ENCODE measurements at regions not wholly inside any gene's neighbourhood (a gene's known extent, or its start where the extent isn't known, plus 50 kb on each side); places are given as distances from the start of the nearest gene placed in this dataset.

GRCh38 chr15:70289191-70289955 is 191.7 kb upstream of the TLE3 start:
- Mint-ChIP-seq H3K27ac (no peak overlapping the region), H3K4me1 (ENCODE audit: low read depth) (no peaks in the 10 kb centered on the region), H3K27me3 (ENCODE audit: low read depth) (no peaks in the 10 kb centered on the region), H3K36me3 (ENCODE audit: insufficient read depth in 2 of 2) (no peaks in the 10 kb centered on the region), H3K9me3 (no peaks in the 10 kb centered on the region), H3K4me3 (no peak overlapping the region)
- ATAC-seq (replicated peaks in 1 of 2): no peak
- no peak for DNase-seq

GRCh38 chr15:70286113-70286806 is 188.5 kb upstream of the TLE3 start:
- H3K36me3 Mint-ChIP-seq (ENCODE audit: insufficient read depth in 2 of 2): no peaks in the 10 kb centered on the region
- ATAC-seq (replicated peaks in 1 of 2): no peak
- no peak overlapping the region for H3K4me3 Mint-ChIP-seq
- H3K4me1 Mint-ChIP-seq (ENCODE audit: low read depth): peaks cover 11% of the 10 kb centered on the region
- no peaks in the 10 kb centered on the region for H3K27me3 Mint-ChIP-seq (ENCODE audit: low read depth)
- H3K9me3 Mint-ChIP-seq: no peaks in the 10 kb centered on the region
- H3K27ac Mint-ChIP-seq: no peak overlapping the region
- DNase-seq: no peak

GRCh38 chr15:70284438-70285214 is 186.9 kb upstream of the TLE3 start:
- Mint-ChIP-seq H3K36me3 (ENCODE audit: insufficient read depth in 2 of 2) (no peaks in the 10 kb centered on the region), H3K27ac (no peak overlapping the region), H3K27me3 (ENCODE audit: low read depth) (no peaks in the 10 kb centered on the region), H3K4me1 (ENCODE audit: low read depth) (peaks cover 18% of the 10 kb centered on the region), H3K9me3 (no peaks in the 10 kb centered on the region), H3K4me3 (no peak overlapping the region)
- DNase-seq (no peak), ATAC-seq (replicated peaks in 1 of 2) (no peak)

GRCh38 chr15:70283511-70283910 is 185.8 kb upstream of the TLE3 start:
- H3K27me3 Mint-ChIP-seq (ENCODE audit: low read depth): no peaks in the 10 kb centered on the region
- no peak for ATAC-seq (replicated peaks in 1 of 2)
- H3K9me3 Mint-ChIP-seq: no peaks in the 10 kb centered on the region
- DNase-seq: no peak
- H3K4me3 Mint-ChIP-seq: no peak overlapping the region
- no peaks in the 10 kb centered on the region for H3K36me3 Mint-ChIP-seq (ENCODE audit: insufficient read depth in 2 of 2)
- no peak overlapping the region for H3K27ac Mint-ChIP-seq
- peaks cover 18% of the 10 kb centered on the region for H3K4me1 Mint-ChIP-seq (ENCODE audit: low read depth)

- peaks cover 13% of the 10 kb centered on the region for H3K27me3 Mint-ChIP-seq (ENCODE audit: low read depth)
- H3K36me3 Mint-ChIP-seq (ENCODE audit: insufficient read depth in 2 of 2): no peaks in the 10 kb centered on the region
- no peaks in the 10 kb centered on the region for H3K9me3 Mint-ChIP-seq
- no peak overlapping the region for H3K4me3 Mint-ChIP-seq
- no peak overlapping the region for H3K27ac Mint-ChIP-seq
- ATAC-seq (replicated peaks in 1 of 2): peak; percentile 98
- H3K4me1 Mint-ChIP-seq (ENCODE audit: low read depth): peaks cover 18% of the 10 kb centered on the region
- peak; percentile 37 to 57 for DNase-seq
Observed at GRCh38 chr15:70281811-70282307, 184.1 kb upstream of the TLE3 start.

GRCh38 chr15:70281261-70281810 is 183.6 kb upstream of the TLE3 start:
- ATAC-seq (replicated peaks in 1 of 2) (peak in 1 of 2 donors; percentile 6), DNase-seq (no peak)
- Mint-ChIP-seq H3K27ac (no peak overlapping the region), H3K4me1 (ENCODE audit: low read depth) (peaks cover 18% of the 10 kb centered on the region), H3K36me3 (ENCODE audit: insufficient read depth in 2 of 2) (no peaks in the 10 kb centered on the region), H3K27me3 (ENCODE audit: low read depth) (peaks cover 13% of the 10 kb centered on the region), H3K9me3 (no peaks in the 10 kb centered on the region), H3K4me3 (no peak overlapping the region)

- no peak for DNase-seq
- ATAC-seq (replicated peaks in 1 of 2): no peak
- Mint-ChIP-seq H3K9me3 (no peaks in the 10 kb centered on the region), H3K4me3 (no peak overlapping the region), H3K27me3 (ENCODE audit: low read depth) (peaks cover 13% of the 10 kb centered on the region), H3K4me1 (ENCODE audit: low read depth) (peaks cover 18% of the 10 kb centered on the region), H3K36me3 (ENCODE audit: insufficient read depth in 2 of 2) (no peaks in the 10 kb centered on the region), H3K27ac (no peak overlapping the region)
Observed at GRCh38 chr15:70280781-70281180, 183.1 kb upstream of the TLE3 start.

GRCh38 chr15:70279096-70279495 is 181.4 kb upstream of the TLE3 start:
- Mint-ChIP-seq H3K9me3 (no peaks in the 10 kb centered on the region), H3K27ac (no peak overlapping the region), H3K36me3 (ENCODE audit: insufficient read depth in 2 of 2) (no peaks in the 10 kb centered on the region), H3K4me1 (ENCODE audit: low read depth) (peaks cover 18% of the 10 kb centered on the region), H3K4me3 (no peak overlapping the region), H3K27me3 (ENCODE audit: low read depth) (peaks cover 13% of the 10 kb centered on the region)
- DNase-seq (no peak), ATAC-seq (replicated peaks in 1 of 2) (no peak)

GRCh38 chr15:70278644-70279043 is 180.9 kb upstream of the TLE3 start:
- Mint-ChIP-seq H3K36me3 (ENCODE audit: insufficient read depth in 2 of 2) (no peaks in the 10 kb centered on the region), H3K4me3 (no peak overlapping the region), H3K27ac (no peak overlapping the region), H3K9me3 (no peaks in the 10 kb centered on the region), H3K27me3 (ENCODE audit: low read depth) (peaks cover 13% of the 10 kb centered on the region), H3K4me1 (ENCODE audit: low read depth) (peaks cover 23% of the 10 kb centered on the region)
- DNase-seq: no peak
- no peak for ATAC-seq (replicated peaks in 1 of 2)

GRCh38 chr15:70277556-70277955 is 179.8 kb upstream of the TLE3 start:
- DNase-seq: no peak
- no peaks in the 10 kb centered on the region for H3K36me3 Mint-ChIP-seq (ENCODE audit: insufficient read depth in 2 of 2)

GRCh38 chr15:70276401-70276800 is 178.7 kb upstream of the TLE3 start:
- Mint-ChIP-seq H3K4me3 (no peak overlapping the region), H3K9me3 (no peaks in the 10 kb centered on the region), H3K27me3 (ENCODE audit: low read depth) (peaks cover 13% of the 10 kb centered on the region), H3K4me1 (ENCODE audit: low read depth) (peaks cover 21% of the 10 kb centered on the region), H3K36me3 (ENCODE audit: insufficient read depth in 2 of 2) (no peaks in the 10 kb centered on the region), H3K27ac (no peak overlapping the region)
- no peak for ATAC-seq (replicated peaks in 1 of 2)
- no peak for DNase-seq

More at GRCh38 chr15:70277556-70277955, 179.8 kb upstream of the TLE3 start:
- peaks cover 25% of the 10 kb centered on the region for H3K4me1 Mint-ChIP-seq (ENCODE audit: low read depth)
- peaks cover 13% of the 10 kb centered on the region for H3K27me3 Mint-ChIP-seq (ENCODE audit: low read depth)
- no peaks in the 10 kb centered on the region for H3K9me3 Mint-ChIP-seq
- no peak overlapping the region for H3K4me3 Mint-ChIP-seq
- no peak for ATAC-seq (replicated peaks in 1 of 2)
- no peak overlapping the region for H3K27ac Mint-ChIP-seq

GRCh38 chr15:70275461-70276138 is 177.9 kb upstream of the TLE3 start:
- DNase-seq: no peak
- H3K36me3 Mint-ChIP-seq (ENCODE audit: insufficient read depth in 2 of 2): no peaks in the 10 kb centered on the region

More at GRCh38 chr15:70275461-70276138, 177.9 kb upstream of the TLE3 start:
- peaks cover 13% of the 10 kb centered on the region for H3K27me3 Mint-ChIP-seq (ENCODE audit: low read depth)
- H3K27ac Mint-ChIP-seq: no peak overlapping the region
- no peaks in the 10 kb centered on the region for H3K9me3 Mint-ChIP-seq
- peaks cover 17% of the 10 kb centered on the region for H3K4me1 Mint-ChIP-seq (ENCODE audit: low read depth)
- no peak for ATAC-seq (replicated peaks in 1 of 2)
- no peak overlapping the region for H3K4me3 Mint-ChIP-seq

Data from activated T-cell treated with anti-CD3 and anti-CD28 coated beads, Interleukin-2, amount 50 U/mL, for 72 hours (primary cell).